DND-41 (cell line): ENCODE measurements at regions not wholly inside any gene's neighbourhood (a gene's known extent, or its start where the extent isn't known, plus 50 kb on each side); places are given as distances from the start of the nearest gene placed in this dataset.

ENCODE experiments used
- EZH2 ChIP-seq: IDR thresholded peaks from 3 replicates; pipeline ENCODE4 v1.6.1; 2012; ENCODE audit warnings: borderline replicate concordance, low read depth, mild to moderate bottlenecking, moderate library complexity, low read length, inconsistent platforms; ENCODE audit not compliant: severe bottlenecking
- TF ChIP-seq, protein P1 (sequence below): IDR thresholded peaks from 2 replicates; pipeline ENCODE4 v1.5.1; 2012; ENCODE audit warnings: borderline replicate concordance, low read length, moderate library complexity, mild to moderate bottlenecking; ENCODE audit not compliant: poor library complexity, severe bottlenecking; ENCODE audit errors: extremely low read depth

DNA sequence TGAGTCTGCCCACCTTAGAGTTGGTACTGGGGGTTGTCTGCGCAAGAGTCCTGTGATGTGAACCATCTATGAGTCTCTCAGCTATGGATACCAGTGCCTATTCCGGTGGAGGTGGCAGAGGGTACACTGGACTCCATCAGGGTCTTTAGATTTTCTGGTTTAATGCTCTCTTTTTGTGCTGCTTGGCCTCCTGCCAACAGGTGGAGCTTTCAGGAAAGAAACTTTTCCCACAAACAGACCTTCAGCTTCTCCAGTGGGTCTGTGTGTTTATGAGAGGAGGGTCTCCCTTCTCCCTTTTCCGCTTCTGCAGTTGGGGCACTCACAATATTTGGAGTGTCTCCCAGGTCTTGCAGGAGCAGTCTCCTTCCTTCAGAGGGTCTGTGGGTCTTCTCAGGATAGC, 1721.9 kb upstream of the SLC39A10 start:
- TF ChIP-seq, protein P1, sequence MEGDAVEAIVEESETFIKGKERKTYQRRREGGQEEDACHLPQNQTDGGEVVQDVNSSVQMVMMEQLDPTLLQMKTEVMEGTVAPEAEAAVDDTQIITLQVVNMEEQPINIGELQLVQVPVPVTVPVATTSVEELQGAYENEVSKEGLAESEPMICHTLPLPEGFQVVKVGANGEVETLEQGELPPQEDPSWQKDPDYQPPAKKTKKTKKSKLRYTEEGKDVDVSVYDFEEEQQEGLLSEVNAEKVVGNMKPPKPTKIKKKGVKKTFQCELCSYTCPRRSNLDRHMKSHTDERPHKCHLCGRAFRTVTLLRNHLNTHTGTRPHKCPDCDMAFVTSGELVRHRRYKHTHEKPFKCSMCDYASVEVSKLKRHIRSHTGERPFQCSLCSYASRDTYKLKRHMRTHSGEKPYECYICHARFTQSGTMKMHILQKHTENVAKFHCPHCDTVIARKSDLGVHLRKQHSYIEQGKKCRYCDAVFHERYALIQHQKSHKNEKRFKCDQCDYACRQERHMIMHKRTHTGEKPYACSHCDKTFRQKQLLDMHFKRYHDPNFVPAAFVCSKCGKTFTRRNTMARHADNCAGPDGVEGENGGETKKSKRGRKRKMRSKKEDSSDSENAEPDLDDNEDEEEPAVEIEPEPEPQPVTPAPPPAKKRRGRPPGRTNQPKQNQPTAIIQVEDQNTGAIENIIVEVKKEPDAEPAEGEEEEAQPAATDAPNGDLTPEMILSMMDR, result peak; percentile 5
- TF ChIP-seq EZH2, result no peak
